Fibroblast of lung (primary cell): ENCODE measurements at regions not wholly inside any gene's neighbourhood (a gene's known extent, or its start where the extent isn't known, plus 50 kb on each side); places are given as distances from the start of the nearest gene placed in this dataset.

Source experiments
- CTCF ChIP-seq, 2 donors: IDR thresholded peaks in 1 of 2; conservative IDR thresholded peaks in 1 of 2; 1 replicate in 1 of 2; 2 replicates in 1 of 2; pipeline ENCODE4 v1.5.1; 2011 to 2012; ENCODE audit warnings: low read length in 2 of 2, control low read depth in 1 of 2, inconsistent platforms in 1 of 2, low read depth in 1 of 2, mild to moderate bottlenecking in 1 of 2
- EZH2 ChIP-seq: IDR thresholded peaks from 2 replicates; pipeline ENCODE4 v1.5.1; 2012; ENCODE audit warnings: low read length, control low read depth, mild to moderate bottlenecking; ENCODE audit errors: missing control alignments

GRCh38 chr2:176468457-176469113 lies 199.3 kb downstream of the MTX2 start:
- TF ChIP-seq EZH2: no peak
- no peak for TF ChIP-seq CTCF (conservative IDR thresholded peaks at IDR 0.05 in 1 of 2, IDR thresholded peaks at IDR 0.05 in 1 of 2; ENCODE audit: low read depth in 1 of 2, low read length in 2 of 2)
